ENCODE measurements at regions not wholly inside any gene's neighbourhood (a gene's known extent, or its start where the extent isn't known, plus 50 kb on each side); places are given as distances from the start of the nearest gene placed in this dataset.
"Not testable (repeated sequence)": the region's sequence is repeated elsewhere in the genome, so short reads cannot be mapped to it uniquely, and the experiment has no call there.

GRCh38 chr9:13939701-13940490 is 374.0 kb downstream of the NFIB start:
- DNase-seq: no peak

GRCh38 chr9:13939134-13939533 is 374.8 kb downstream of the NFIB start:
- DNase-seq: no peak

- no peak for DNase-seq
Observed at GRCh38 chr9:13934416-13934815, 379.5 kb downstream of the NFIB start.

GRCh38 chr9:13933268-13933656 is 380.7 kb downstream of the NFIB start:
- no peak for DNase-seq

- DNase-seq: no peak
Observed at GRCh38 chr9:13932528-13933267, 381.2 kb downstream of the NFIB start.

GRCh38 chr9:13929013-13929412 is 384.9 kb downstream of the NFIB start:
- no peak for DNase-seq

- no peak for DNase-seq
Observed at GRCh38 chr9:13923381-13923780, 390.6 kb downstream of the NFIB start.

GRCh38 chr9:13920557-13920956 is 393.4 kb downstream of the NFIB start:
- no peak for DNase-seq

GRCh38 chr9:13919401-13919800 is 394.5 kb downstream of the NFIB start:
- no peak for DNase-seq

GRCh38 chr9:13917534-13917933 is 396.4 kb downstream of the NFIB start:
- no peak for DNase-seq

GRCh38 chr9:13915591-13916301 is 398.2 kb downstream of the NFIB start:
- no peak for DNase-seq

- DNase-seq: no peak
Observed at GRCh38 chr9:13915131-13915530, 398.8 kb downstream of the NFIB start.

- no peak for DNase-seq
Observed at GRCh38 chr9:13911473-13911872, 402.5 kb downstream of the NFIB start.

GRCh38 chr9:13907842-13908241 is 406.1 kb downstream of the NFIB start:
- DNase-seq: not testable (repeated sequence)

- DNase-seq: no peak
Observed at GRCh38 chr9:13904746-13905145, 409.2 kb downstream of the NFIB start.

GRCh38 chr9:13904311-13904710 is 409.6 kb downstream of the NFIB start:
- DNase-seq: no peak

GRCh38 chr9:13902286-13903066 is 411.5 kb downstream of the NFIB start:
- DNase-seq: no peak

GRCh38 chr9:13901176-13901575 is 412.8 kb downstream of the NFIB start:
- DNase-seq: no peak

- no peak for DNase-seq
Observed at GRCh38 chr9:13900449-13900848, 413.5 kb downstream of the NFIB start.

GRCh38 chr9:13899924-13900323 is 414.0 kb downstream of the NFIB start:
- no peak for DNase-seq

GRCh38 chr9:13898957-13899356 is 415.0 kb downstream of the NFIB start:
- no peak for DNase-seq

- no peak for DNase-seq
Observed at GRCh38 chr9:13896922-13897835, 416.8 kb downstream of the NFIB start.
